Keratinocyte (primary cell): ENCODE measurements at regions not wholly inside any gene's neighbourhood (a gene's known extent, or its start where the extent isn't known, plus 50 kb on each side); places are given as distances from the start of the nearest gene placed in this dataset.

Experiments used
- CTCF ChIP-seq, 3 experiments: IDR thresholded peaks in 1 of 3; conservative IDR thresholded peaks in 1 of 3; optimal IDR thresholded peaks in 1 of 3; 2 replicates in 2 of 3; 3 replicates in 1 of 3; pipeline versions ENCODE3 to v1.5.1; 2011; ENCODE audit warnings: low read length in 3 of 3, mild to moderate bottlenecking in 3 of 3, moderate library complexity in 2 of 3, control low read depth in 1 of 3, inconsistent platforms in 1 of 3; ENCODE audit not compliant: insufficient read depth in 2 of 3; ENCODE audit errors: extremely low read depth in 1 of 3
- EZH2 ChIP-seq: IDR thresholded peaks from one replicate; pipeline ENCODE4 v1.6.1; 2012; ENCODE audit warnings: inconsistent platforms, mild to moderate bottlenecking, low read length, moderate library complexity

GRCh38 chr4:57401586-57401985 lies 291.4 kb upstream of the IGFBP7 start:
- TF ChIP-seq CTCF (optimal IDR thresholded peaks at IDR 0.05 in 1 of 3, IDR thresholded peaks at IDR 0.05 in 1 of 3, conservative IDR thresholded peaks at IDR 0.05 in 1 of 3; ENCODE audit: extremely low read depth in 1 of 3, insufficient read depth in 2 of 3, low read length in 3 of 3), result no peak
- no peak for TF ChIP-seq EZH2
